ENCODE measurements at regions not wholly inside any gene's neighbourhood (a gene's known extent, or its start where the extent isn't known, plus 50 kb on each side); places are given as distances from the start of the nearest gene placed in this dataset.

DNA sequence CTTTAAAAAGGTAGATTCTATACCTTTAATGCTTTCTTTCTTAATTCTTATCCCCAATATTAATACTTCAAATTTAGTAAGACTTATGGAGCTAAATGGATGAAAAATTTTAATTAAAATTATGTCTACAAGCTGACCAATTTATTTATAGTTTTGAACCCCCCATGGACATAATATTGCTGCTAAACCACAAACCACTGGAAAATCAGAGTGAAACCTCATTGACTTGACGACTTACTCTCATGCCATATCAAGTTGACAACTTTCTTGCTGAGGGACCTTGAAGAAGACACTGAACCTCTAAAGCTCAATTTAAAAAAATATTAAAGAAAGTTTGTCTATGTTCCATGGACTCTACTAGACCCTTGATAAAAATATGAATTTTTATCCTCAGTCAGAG, 653.7 kb downstream of the TLE1 start:
- TF ChIP-seq, protein P1, sequence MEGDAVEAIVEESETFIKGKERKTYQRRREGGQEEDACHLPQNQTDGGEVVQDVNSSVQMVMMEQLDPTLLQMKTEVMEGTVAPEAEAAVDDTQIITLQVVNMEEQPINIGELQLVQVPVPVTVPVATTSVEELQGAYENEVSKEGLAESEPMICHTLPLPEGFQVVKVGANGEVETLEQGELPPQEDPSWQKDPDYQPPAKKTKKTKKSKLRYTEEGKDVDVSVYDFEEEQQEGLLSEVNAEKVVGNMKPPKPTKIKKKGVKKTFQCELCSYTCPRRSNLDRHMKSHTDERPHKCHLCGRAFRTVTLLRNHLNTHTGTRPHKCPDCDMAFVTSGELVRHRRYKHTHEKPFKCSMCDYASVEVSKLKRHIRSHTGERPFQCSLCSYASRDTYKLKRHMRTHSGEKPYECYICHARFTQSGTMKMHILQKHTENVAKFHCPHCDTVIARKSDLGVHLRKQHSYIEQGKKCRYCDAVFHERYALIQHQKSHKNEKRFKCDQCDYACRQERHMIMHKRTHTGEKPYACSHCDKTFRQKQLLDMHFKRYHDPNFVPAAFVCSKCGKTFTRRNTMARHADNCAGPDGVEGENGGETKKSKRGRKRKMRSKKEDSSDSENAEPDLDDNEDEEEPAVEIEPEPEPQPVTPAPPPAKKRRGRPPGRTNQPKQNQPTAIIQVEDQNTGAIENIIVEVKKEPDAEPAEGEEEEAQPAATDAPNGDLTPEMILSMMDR (conservative IDR thresholded peaks at IDR 0.05), result no peak
- no peak for TF ChIP-seq EZH2 (IDR thresholded peaks at IDR 0.05; ENCODE audit: low read depth)
